Activated T-cell treated with anti-CD3 and anti-CD28 coated beads for 4 hours (primary cell): ENCODE measurements at regions not wholly inside any gene's neighbourhood (a gene's known extent, or its start where the extent isn't known, plus 50 kb on each side); places are given as distances from the start of the nearest gene placed in this dataset.

Experiments used
- DNase-seq: peaks from one replicate; pipeline ENCODE4 v3.0.0-alpha.2; 2020

DNA sequence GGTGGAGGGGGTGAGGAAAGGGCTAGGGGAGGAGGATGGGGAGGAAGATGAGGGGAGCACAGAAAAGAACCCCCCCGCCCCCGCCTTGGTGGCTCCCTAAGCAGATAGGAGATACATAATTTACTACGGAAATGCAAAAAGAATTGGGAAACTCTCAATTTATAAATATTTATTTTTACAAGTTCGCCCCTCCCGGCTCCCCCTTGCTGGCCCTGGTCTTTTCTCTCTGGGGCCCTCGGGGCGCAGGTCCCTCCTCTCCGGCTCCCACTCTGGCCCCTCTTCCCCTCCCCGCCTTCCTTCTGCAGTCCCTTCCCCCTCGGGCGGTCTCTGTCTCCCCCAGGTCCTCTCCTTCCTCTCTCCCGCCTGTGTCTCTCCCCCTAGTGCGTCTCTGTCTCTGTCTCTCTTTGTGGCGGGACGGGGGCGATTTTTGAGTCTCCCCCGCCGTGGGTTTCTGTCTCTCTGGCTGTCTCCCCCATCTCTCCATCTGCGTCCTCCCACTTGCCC, 173.6 kb upstream of the IER5L start:
- no peak for DNase-seq

DNA sequence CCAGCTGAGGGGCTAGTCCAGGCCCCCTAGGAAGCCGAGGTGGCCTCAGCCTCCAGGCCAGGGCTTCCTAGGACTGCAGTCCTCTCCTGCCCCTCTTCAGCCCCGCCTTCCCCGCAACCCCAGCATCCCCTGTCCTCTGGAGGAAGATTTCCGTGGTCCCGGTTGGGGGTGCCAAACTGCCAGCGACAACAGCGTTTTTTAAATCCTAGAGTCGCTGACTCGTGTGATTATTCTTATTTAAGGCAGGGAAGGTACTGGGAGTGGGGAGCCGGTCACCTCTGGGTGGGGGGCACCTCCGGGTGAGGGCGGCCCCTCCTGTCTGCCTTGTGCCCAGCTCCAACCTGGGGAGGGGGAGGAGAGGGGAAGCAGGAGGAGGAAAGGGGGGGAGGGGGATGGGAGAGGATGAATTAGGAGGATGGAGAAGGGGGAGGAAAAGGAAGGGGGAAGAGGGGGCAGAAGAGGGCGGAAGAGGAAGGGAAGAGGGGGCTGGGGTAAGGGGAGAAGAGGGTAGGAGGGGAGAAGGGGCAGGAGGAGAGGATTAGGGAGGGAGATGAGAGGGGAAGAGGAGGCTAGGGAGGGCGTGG, 173.1 kb upstream of the IER5L start:
- DNase-seq: no peak

DNA sequence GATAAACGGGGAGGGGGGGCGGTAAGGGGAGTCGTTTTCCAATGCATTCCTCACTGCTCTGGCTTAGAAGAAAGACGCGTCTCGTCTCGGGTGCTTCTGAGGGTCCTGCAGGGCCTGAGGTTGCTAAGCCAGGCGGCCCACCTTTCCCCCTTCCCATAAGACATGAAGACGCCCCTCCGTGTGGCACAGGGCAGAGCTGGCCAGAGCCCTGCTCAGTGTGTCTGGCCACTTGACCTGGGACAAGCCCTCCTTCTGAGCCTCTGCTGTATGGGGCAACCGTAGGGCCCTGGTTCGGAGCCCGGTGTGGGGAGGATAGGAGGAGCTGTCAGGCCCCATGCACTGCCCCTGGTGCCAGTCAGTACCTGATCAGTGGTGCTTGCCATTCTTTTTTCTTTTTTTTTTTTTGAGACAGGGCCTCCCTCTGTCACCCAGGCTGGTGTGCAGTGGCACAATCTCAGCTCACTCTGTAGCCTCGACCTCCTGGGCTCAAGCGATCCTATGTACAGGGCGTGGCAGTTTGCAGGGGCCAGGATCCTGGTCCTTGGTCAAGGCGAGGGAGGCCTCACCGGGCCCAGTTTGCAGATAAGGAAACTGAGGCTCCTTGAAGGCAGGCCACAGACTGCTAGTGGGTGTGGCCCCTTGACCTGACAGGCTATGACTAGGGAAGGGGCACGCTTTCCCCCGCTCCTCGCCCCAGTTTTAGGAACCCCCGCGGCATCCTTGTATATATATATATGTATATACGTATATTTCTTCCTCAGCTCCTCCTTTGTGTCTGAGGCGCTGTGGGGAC, 172.3 kb upstream of the IER5L start:
- DNase-seq: no peak

DNA sequence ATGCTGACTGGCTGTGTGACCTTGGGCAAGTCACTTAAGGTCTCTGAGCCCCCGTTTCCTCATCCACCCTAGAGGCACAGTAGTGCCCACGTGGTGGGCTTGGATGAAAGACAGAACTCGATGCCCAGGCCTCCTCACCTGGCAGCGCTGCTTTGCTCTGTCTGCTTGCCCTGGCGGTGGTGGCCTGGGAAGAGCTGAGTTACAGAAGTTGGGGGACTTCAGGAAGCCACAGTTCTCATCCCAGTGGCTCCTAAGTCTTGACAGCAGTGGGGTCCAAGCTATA, 171.5 kb upstream of the IER5L start:
- no peak for DNase-seq

DNA sequence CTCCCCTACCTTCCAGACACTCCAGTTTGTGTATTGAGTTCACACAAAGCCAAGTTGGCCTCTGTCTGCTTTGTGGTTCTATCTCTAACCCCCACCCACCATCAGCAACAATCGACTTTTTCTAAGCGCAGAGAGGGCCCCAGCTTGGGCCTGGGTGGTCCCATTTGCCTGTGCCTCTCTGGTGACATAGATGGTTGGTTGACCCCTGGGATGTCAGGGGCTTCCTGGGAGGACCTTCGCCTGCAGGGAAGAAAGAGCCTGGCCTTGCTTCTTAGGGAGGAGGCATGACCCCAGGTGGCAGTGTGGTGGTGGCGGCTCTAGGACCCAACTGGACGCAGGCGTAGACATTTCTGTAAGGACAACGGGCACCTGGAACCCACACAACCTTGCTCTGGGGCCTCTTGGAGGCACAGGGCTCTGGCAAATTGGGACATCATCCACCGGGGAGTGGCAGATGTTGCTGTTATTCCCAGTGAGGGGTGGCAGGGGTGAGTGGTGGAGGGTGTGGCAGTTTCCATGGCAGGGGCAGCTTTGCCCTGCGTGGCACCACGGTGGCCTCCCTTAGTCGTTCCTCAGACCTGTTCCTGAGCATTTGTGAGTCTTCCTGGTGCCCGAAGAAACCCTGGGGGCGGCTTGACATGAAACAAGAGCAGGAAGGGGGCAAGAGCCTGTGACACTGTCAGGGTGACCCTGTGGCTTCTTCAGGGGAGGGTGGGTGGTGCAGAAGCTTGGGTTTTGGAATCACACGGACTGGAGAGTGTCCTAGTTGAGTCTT, 171.0 kb upstream of the IER5L start:
- no peak for DNase-seq

DNA sequence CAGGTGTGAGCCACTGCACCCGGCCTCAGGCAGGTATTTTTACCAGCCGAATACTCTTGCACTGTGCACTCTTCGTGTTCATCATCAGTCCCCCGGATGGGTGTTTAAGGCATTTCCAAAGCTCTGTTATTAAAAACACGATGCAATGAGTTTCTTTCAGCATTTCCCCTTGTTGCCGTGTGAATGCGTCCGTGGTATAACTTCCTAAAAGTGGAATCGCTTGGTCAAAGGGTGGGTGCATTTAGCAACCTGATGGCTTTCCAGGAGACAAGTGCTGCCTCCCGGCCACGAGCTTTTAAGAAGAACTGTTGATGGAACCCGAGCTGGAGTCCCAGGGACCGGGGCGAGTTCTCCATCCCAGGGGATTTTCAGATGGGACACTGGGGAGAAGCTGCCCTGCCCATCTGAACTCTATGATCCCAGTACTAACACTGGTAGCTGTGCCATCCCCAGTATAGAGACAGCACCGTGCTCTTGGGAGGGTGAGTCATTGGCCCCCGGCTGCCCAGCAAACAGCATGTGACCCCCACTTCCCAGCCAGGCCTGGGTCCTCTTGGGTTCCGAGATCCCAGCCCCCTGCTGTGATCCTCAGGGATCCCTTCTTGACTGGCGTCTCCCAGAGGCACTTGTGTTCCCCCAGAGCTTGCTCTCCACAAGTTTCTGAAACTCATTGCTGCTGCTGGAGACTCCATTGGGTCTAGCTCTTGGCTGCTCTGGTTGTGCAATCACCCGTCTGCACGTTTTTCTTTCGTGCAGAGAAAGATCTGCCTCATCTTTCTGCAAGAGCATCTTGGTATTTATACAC, 169.5 kb upstream of the IER5L start:
- no peak for DNase-seq

DNA sequence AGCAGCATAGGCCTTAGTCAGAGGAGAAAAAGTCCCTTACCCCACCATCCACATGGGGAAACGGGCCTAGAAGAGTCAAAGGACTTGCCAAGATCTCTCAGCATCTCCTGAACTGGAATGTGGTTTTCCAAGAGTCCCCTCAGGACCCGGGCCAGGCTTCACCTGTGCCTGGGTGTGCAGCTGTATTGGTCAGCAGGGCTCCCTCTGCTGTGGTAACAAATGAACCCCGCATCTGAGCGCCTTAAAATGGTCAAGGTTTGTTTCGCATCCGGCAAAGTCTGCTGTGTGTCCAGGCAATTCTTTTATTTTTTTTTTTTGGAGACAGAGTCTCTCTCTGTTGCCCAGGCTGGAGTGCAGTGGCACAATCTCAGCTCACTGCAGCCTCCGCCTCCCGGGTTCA, 168.0 kb upstream of the IER5L start:
- DNase-seq: no peak

DNA sequence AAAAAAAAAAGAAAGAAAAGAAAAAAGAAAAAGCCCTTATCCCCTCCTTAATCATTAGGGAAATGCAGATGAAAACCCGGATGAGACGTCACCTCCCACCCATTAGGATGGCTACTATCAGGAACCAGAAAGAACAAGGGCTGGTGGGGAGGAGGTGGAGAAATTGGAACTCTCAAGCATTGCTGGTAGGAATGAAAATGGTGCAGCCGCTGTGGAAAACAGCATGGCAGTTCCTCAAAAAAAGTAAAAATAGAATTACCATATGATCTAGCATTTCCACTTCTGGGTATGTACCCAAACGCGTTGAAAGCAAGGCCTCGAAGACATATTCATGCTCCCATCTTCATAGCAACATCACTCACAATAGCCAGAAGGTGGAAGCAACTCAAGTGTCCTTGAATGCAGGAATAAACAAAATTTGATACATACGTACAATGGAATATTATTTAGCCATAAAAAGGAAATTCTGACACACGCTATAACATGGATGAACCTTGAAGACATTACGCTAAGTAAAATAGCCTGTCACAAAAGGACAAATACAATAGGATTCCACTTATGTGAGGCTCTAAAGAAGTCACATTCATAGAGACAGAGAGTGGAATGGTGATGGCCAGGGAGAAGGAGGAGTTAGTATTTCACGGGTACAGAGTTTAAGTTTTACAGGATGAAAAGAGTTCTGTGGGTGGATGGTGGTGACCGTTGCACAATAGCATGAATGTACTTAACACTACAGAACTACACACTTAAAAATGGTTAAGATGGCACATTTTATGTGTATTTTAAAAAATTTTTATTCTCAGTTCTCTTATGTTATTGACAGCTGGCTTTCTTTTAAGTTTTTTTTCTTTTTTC, 166.8 kb upstream of the IER5L start:
- DNase-seq: no peak

DNA sequence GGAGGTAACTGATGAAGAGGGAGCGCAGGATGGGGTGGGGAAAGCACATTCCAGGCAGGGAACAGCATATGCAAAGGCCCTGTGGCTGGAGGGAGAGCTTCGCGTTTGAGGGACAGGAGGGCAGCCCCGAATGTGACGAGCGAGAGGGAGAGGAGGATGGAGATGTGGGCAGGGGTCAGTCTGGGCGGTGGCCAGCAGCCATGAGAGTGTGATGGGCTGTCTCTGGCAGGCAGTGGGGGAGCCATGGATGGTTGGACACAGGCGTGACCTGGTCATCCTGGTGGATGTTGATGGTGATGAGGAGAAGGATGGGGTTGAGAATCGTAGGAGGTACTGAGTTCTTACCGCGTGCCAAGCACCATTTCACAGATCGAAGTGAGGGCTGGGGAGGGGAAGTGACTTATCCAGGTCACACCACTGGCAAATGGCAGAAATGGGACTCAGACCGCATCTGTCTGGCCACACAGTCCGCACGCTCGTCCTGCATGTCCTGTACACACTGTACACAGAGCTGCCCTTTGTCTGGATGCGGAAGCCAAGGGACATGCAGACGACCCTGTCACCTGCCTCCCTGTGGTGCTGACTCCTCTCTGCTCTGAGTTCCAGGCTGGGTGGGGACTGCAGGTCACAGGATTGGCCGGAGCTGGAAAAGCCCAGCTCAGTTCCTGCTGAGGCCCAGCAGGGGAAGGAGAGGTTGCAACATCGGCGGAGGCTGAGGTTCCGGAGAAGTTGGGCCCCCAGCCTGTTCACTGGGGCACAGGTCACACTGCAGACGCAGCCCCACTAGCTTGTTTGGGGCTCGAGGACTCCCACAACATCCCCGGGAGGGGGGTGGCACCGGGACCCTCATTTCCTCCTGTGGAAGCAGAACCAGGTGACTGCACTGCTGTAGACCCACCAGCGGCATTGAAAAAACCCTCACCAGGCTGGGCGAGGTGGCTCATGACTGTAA, 165.6 kb upstream of the IER5L start:
- no peak for DNase-seq

DNA sequence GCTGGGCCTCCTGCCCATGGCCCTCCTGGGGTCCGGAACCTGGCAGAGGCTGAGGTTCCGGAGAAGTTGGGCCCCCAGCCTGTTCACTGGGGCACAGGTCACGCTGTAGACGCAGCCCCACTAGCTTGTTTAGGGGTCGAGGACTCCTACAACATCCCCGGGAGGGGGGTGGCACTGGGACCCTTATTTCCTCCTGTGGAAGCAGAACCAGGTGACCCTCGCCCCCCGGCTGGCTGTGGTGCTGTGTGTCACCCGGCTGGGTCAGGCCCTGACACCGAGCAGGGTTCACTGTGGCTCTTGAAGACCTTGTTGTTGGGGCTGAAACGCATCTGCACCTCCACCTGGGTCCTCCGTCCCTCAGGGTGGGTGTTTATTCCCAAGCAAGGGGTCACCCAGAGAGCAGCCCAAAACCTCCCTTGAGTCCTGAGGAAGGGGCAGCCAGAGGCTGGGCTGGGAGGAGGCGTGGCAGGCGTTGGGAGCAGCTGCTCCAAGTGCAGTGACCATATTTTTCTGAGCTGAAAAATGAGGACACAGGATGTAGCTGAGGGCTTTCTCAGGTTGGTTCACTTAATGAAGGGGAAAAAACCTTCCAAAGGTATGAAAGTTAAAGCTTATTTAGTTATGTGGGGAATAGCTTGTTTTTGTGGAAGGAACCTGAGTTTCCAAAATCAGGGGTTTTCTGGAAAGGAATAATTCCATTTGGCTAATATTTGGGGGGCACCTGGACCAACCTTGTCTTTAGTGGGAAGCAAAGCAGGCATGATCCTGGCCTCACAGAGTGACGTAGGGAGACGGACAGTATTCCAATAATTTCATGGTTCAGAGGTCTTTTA, 164.7 kb upstream of the IER5L start:
- DNase-seq: no peak

DNA sequence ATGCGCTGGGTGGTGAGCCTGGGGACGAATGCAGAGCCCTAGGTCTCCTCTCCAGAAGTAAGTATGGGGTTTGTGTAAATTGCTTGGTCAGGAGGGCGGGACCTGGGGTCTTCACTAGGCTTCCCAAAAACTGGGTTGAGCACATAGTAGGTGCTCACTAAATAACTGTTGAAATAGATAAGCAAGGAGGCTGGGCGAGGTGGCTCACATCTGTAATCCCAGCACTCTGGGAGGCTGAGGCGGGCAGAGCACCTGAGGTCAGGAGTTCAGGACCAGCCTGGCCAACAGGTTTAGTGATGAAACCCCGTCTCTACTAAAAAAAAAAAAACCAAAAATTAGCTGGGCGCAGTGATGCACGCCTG, 163.9 kb upstream of the IER5L start:
- no peak for DNase-seq

DNA sequence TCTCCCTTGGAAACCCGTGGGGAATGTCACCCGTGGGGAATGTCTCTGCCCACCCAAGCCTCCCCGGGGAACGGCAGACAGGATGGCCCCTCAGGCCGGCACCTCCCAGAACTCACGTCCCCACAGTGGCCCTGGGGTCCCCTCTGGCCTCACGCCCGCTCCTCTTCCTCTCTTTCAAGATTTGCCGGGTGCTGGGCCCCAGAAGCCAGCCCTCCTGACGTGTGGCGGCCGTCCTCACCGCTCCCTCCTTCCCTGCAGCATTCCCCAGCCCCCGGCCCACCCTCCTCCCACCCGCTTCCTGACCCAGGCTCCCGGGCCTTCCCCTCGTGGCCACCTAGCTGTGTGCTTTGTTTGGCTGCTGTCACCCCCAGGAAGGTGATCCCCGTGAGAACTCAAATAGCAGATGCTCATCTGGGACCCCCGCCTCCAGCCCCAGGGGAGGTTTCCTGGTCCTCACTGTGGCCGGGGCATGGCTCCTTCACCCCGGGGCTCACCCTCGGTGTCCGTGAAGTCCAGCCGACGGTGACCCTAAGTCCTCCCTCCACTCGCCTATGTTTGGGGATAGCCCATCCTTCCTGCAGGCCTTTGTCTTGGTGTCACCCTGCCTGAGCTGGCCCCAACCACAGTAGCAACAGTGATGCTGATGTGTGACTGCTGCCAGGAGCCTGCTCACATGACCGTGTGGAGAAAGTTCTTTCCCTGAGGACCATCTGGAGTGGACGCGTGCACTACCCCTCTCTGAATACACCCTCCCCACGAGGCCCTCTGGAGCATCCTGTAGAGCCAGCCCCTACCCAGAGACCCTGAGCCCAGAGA, 163.3 kb upstream of the IER5L start:
- DNase-seq: no peak

DNA sequence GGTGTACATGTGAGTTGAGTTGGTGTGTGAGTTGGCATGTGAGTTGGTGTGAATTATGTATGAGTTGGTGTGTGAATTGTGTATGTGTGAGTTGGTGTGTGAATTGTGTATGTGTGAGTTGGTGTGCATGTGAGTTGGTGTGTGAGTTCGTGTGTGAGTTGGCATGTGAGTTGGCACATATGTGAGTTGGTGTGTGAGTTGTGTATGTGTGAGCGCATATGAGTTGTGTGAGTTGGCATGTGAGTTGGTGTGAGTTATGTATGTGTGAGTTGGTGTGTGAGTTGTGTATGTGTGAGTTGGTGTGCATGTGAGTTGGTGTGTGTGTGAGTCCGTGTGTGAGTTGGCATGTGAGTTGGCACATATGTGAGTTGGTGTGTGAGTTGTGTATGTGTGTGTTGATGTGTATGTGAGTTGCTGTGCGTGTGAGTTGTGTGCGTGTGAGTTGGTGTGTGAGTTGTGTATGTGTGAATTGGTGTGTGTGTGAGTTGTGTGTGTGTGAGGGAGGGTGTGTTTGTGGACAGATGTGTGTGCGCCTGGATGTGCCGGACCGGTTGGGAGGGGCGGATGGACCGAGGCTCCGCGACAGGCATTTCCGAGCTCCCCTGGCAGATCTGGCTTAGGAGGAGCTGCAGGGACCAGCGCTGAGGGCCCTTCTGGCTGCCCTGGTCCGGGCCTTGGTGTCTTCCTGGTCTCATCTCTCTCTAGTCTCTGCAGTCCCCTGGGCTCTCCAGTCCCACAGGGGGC, 162.5 kb upstream of the IER5L start:
- no peak for DNase-seq

DNA sequence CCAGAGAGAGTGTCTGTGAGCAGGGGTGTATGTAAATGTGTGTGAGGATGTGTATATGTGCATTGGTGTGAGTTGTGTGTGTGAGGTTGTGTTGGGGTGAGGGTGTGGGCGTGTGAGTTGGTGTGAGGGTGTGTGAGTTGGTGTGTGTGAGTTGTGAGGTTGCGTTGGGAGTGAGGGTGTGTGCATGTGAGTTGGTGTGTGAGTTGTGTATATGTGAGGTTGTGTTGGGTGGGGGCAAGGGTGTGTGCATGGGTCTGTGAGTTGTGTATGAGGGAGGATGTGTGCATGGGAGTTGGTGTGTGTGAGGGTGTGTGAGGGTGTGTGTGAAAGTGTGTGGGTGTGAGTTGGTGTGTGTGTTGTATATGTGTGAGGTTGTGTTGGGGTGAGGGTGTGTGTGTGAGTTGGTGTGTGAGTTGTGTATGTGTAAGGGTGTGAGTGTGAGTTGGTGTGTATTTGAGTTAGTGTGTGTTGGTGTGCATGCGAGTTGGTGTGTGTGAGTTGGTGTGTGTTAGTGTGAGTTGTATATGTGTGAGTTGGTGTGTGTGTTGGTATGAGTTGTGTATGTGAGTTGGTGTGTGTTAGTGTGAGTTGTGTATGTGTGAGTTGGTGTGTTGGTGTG, 161.6 kb upstream of the IER5L start:
- DNase-seq: no peak

DNA sequence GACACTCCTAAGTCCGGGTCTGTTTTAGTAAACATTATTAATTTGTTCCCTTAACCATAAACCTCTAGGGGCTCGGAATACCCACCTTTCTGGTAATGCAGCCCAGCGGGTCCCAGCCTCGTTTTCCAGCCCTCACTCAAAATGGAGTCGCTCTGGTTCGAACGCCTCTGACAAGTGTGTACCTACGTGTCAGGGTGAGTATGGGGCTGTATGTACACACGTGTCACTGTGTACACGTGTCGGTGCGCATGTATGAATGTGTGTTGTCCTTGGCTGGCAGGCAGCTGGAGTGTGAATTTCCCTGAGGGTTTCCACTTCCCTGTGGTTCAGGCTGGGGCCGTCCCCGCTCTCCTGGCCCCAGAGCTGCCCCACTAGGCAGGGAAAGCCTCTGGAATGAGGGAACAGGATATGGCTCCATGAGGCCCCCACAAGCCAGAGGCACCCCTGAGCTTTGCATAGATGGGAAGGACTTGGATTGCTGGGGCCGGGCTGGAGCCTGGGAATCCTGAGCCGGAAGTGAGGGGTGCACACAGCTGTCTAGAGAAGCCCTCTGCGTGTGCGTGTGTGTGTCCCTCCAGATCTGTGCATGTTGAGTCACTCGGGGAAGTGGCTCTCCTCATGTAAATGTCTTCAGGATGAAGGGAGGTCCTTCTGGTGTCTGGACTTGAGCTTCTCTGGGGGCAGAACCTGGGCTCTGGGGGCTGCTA, 160.8 kb upstream of the IER5L start:
- DNase-seq: no peak

DNA sequence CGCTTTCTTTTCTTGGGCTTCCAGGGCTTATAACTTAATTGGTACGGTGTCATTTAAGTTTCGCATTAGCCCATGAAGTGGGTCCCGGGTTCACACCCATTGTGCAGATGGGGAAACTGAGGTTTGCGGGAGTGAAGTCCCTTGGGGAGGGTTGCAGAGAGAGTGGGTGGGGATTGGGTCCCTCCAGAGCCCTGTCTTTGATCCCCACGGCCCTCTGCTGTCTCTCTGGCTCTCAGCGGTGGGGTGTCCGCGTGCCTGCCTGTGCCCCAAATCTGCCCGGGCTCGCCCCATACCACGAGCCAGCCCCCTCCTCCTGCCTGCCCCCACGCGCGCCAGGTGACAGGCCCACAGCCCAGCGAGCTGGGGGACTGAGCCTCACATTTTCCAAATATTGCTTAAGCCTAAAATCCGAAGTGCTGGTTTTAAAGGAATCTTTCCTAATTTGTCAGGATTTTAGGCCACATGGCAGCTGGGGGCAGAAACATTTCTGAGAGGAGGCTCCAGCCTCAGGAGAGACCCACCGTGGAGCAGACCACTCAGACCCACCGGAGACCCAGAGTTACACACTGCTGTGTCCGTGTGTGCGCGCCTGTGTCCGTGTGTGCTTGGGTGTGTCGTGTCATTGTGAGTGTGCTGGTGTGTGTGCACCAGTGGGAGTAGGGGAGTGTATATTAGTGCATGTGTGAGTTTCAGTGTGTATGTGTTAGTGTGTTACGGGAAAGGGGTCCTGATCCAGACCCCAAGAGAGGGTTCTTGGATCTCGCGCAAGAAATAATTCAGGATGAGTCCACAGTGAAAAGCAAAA, 159.5 kb upstream of the IER5L start:
- no peak for DNase-seq
